GM12878 (cell line): ENCODE measurements at regions not wholly inside any gene's neighbourhood (a gene's known extent, or its start where the extent isn't known, plus 50 kb on each side); places are given as distances from the start of the nearest gene placed in this dataset.

Experiments
- ATAC-seq: fragments of 200-7000 bp; cut with Tn5 transposase; 3 replicates; pipeline ENCODE4 v1.9.1; 2020; ENCODE audit warnings: mild to moderate bottlenecking, moderate library complexity
- BruUV-seq: library from RNA; stranded (reverse); fragments of 400-500 nt; replicated peaks from 2 replicates; lab custom pipeline; 2021; lab: Mats Ljungman, UMichigan
- CTCF ChIA-PET: fragments of 300-600 bp; sonication (Branson Sonifier 250); formaldehyde crosslinking; extraction: SDS; loops from one replicate; lab custom pipeline; 2021; ENCODE audit warnings: inconsistent platforms; lab: Yijun Ruan, JAX
- POLR2A ChIA-PET: fragments of 350-600 bp; formaldehyde crosslinking; extraction: SDS; loops from one replicate; lab custom pipeline; 2021; ENCODE audit warnings: inconsistent platforms; lab: Charles Lee
- RAD21 ChIA-PET: fragments of 300-600 bp; sonication (Branson Sonifier 250); formaldehyde crosslinking; loops from one replicate; lab custom pipeline; 2023; ENCODE audit warnings: antibody characterized with exemption; ENCODE audit not compliant: unreplicated experiment; lab: Charles Lee
- SMC1A ChIA-PET: fragments of 300-600 bp; sonication (Branson Sonifier 250); formaldehyde crosslinking; loops from one replicate; lab custom pipeline; 2023; ENCODE audit not compliant: unreplicated experiment, uncharacterized antibody; lab: Charles Lee
- DNase-seq: peaks from one replicate; pipeline ENCODE4 v3.0.0-alpha.2; 2011; ENCODE audit warnings: low read depth, low spot score
- FAIRE-seq: peaks from 3 replicates; lab custom pipeline; 2011; peaks lifted over from hg19 to GRCh38; lab: Jason Lieb, UNC
- H2AFZ ChIP-seq: 2 replicates; pipeline ENCODE4 v1.6.0; 2011; ENCODE audit warnings: low read depth, low read length, control low read depth; ENCODE audit not compliant: control insufficient read depth
- H3K27ac ChIP-seq: 2 replicates; pipeline ENCODE4 v1.5.1; 2011; ENCODE audit warnings: control low read depth; ENCODE audit not compliant: control insufficient read depth, insufficient read depth
- H3K27me3 ChIP-seq, 2 experiments: replicated peaks in 1 of 2; 2 replicates each; pipeline versions ENCODE4 v1.6.0 to v1.6.1; 2011; ENCODE audit warnings: low read length in 1 of 2; ENCODE audit not compliant: control insufficient read depth in 2 of 2, insufficient read depth in 2 of 2
- H3K36me3 ChIP-seq, 2 experiments: 2 replicates each; pipeline ENCODE4 v1.5.1; 2011; ENCODE audit warnings: low read length in 1 of 2; ENCODE audit not compliant: control insufficient read depth in 2 of 2, insufficient read depth in 2 of 2
- H3K4me1 ChIP-seq: 2 replicates; pipeline ENCODE4 v1.6.1; 2011; ENCODE audit warnings: mild to moderate bottlenecking, low read length, moderate library complexity, mixed read lengths; ENCODE audit not compliant: control insufficient read depth, insufficient read depth
- H3K4me2 ChIP-seq: 2 replicates; pipeline ENCODE4 v1.6.0; 2011; ENCODE audit warnings: control low read depth; ENCODE audit not compliant: control insufficient read depth, insufficient read depth
- H3K4me3 ChIP-seq: fragments of 200-600 bp; sonication (generic); 2 replicates; pipeline ENCODE4 v1.5.1; 2016
- H3K79me2 ChIP-seq: 2 replicates; pipeline ENCODE4 v1.6.0; 2011; ENCODE audit warnings: low read length; ENCODE audit not compliant: control insufficient read depth, insufficient read depth
- H3K9ac ChIP-seq: 2 replicates; pipeline ENCODE4 v1.8.0; 2011; ENCODE audit warnings: low read length, control low read depth, mixed read lengths; ENCODE audit not compliant: control insufficient read depth, insufficient read depth
- H3K9me3 ChIP-seq: replicated peaks from 3 replicates; pipeline ENCODE4 v1.5.1; 2011; ENCODE audit warnings: mild to moderate bottlenecking, low read length; ENCODE audit not compliant: control insufficient read depth, insufficient read depth
- H4K20me1 ChIP-seq: 2 replicates; pipeline ENCODE4 v1.6.0; 2011; ENCODE audit not compliant: control insufficient read depth, insufficient read depth
- BACH1 ChIP-seq: fragments of 450-650 bp; IDR thresholded peaks from 2 replicates; pipeline ENCODE4 v1.6.1; 2017; ENCODE audit warnings: mild to moderate bottlenecking, borderline replicate concordance
- CHD1 ChIP-seq: IDR thresholded peaks from 2 replicates; pipeline ENCODE4 v1.6.1; 2012; ENCODE audit warnings: low read depth, low read length, improper control_type of control experiment
- CREB1 ChIP-seq: IDR thresholded peaks from 2 replicates; pipeline ENCODE4 v1.6.1; 2012; ENCODE audit warnings: low read depth, mild to moderate bottlenecking, inconsistent platforms
- ELK1 ChIP-seq: IDR thresholded peaks from 2 replicates; pipeline ENCODE4 v1.6.1; 2012; ENCODE audit warnings: low read depth, low read length, improper control_type of control experiment
- NFIC ChIP-seq: IDR thresholded peaks from 2 replicates; pipeline ENCODE4 v1.6.1; 2012; ENCODE audit warnings: low read depth, mild to moderate bottlenecking, inconsistent platforms, low read length, moderate library complexity
- NR2C2 ChIP-seq: IDR thresholded peaks from 2 replicates; pipeline ENCODE4 v1.6.1; 2011; ENCODE audit warnings: borderline replicate concordance, low read depth; ENCODE audit not compliant: control insufficient read depth, insufficient read length
- PML ChIP-seq: IDR thresholded peaks from 2 replicates; pipeline ENCODE4 v1.6.1; 2012; ENCODE audit warnings: low read length, inconsistent platforms
- RAD21 ChIP-seq: IDR thresholded peaks from 2 replicates; pipeline ENCODE4 v1.6.1; 2011; ENCODE audit warnings: mild to moderate bottlenecking, low read depth, low read length, moderate library complexity; ENCODE audit not compliant: insufficient read depth
- SIN3A ChIP-seq: IDR thresholded peaks from 2 replicates; pipeline ENCODE4 v1.6.1; 2012; ENCODE audit warnings: low read depth, low read length, improper control_type of control experiment
- TCF7 ChIP-seq: IDR thresholded peaks from 2 replicates; pipeline ENCODE4 v1.6.1; 2014; ENCODE audit warnings: antibody characterized with exemption, borderline replicate concordance
- YY1 ChIP-seq: IDR thresholded peaks from 2 replicates; pipeline ENCODE4 v1.6.1; 2011; ENCODE audit warnings: low read depth, mild to moderate bottlenecking, low read length
- ZNF274 ChIP-seq: IDR thresholded peaks from one replicate; pipeline ENCODE4 v1.8.0; 2011; ENCODE audit not compliant: insufficient read length, insufficient read depth
- WGBS: methylation state at CpG from one replicate; pipeline ENCODE4 v1.1.6; 2016; ENCODE audit warnings: low lambda C conversion rate; ENCODE audit not compliant: insufficient replicate concordance, insufficient coverage; ENCODE audit errors: missing lambda C conversion rate; 5-methylcytosine and 5-hydroxymethylcytosine counted together
- in situ Hi-C: fragments of 300-500 bp; cut with MboI; formaldehyde crosslinking; loops from 9 replicates; pipeline ENCODE4 v1.14.3; 2018; ENCODE audit warnings: mixed read lengths
- intact Hi-C: fragments of 100-400 bp; cut with micrococcal nuclease; formaldehyde crosslinking; loops from one replicate; pipeline ENCODE4 v1.14.2; 2022; ENCODE audit not compliant: unreplicated experiment
- TF ChIP-seq, protein P1 (sequence below): fragments of 450-650 bp; IDR thresholded peaks from 2 replicates; pipeline ENCODE4 v1.6.1; 2018; ENCODE audit warnings: borderline replicate concordance, mild to moderate bottlenecking; ENCODE audit not compliant: partially characterized antibody

DNA sequence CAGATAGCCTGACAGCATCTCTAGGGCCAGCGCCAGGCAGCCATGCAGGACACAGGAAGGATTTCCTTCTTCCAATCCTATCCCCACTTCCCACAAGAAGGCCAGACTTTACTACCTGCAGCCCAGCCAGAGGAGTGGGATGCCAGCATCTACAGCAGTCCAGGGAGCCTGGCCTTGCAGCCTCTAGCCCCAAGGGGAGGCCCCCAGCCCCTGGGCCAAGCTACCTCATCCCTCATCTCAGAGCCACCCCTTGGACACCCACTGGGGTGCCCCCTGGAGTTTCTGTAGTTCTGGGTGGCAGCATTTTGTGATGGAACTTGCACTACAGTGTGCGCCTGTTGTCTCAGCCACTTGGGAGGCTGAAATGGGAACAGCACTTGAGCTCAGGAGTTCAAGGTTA is 170.8 kb upstream of the PODXL start:
- no peak for FAIRE-seq

More for the DNA sequence above, 170.8 kb upstream of the PODXL start:
- DNase-seq: no peak
- Histone ChIP-seq H3K9me3 (no peaks in the 10 kb centered on the region), H3K27ac (no peak overlapping the region)
- 43% methylated on average over 2 of the region's 2 CpGs for WGBS
- TF ChIP-seq PML (no peak), SIN3A (no peak), TCF7 (no peak), BACH1 (no peak), ELK1 (no peak), CHD1 (no peak), RAD21 (no peak), NFIC (no peak), CREB1 (no peak), YY1 (no peak), NR2C2 (no peak), ZNF274 (no peak)
- TF ChIP-seq, protein P1, sequence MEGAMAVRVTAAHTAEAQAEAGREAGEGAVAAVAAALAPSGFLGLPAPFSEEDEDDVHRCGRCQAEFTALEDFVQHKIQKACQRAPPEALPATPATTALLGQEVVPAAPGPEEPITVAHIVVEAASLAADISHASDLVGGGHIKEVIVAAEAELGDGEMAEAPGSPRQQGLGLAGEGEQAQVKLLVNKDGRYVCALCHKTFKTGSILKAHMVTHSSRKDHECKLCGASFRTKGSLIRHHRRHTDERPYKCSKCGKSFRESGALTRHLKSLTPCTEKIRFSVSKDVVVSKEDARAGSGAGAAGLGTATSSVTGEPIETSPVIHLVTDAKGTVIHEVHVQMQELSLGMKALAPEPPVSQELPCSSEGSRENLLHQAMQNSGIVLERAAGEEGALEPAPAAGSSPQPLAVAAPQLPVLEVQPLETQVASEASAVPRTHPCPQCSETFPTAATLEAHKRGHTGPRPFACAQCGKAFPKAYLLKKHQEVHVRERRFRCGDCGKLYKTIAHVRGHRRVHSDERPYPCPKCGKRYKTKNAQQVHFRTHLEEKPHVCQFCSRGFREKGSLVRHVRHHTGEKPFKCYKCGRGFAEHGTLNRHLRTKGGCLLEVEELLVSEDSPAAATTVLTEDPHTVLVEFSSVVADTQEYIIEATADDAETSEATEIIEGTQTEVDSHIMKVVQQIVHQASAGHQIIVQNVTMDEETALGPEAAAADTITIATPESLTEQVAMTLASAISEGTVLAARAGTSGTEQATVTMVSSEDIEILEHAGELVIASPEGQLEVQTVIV: no peak
- TF ChIP-seq, all 136 proteins: peak for 0
- Histone ChIP-seq H2AFZ (no peak overlapping the region), H3K9ac (no peak overlapping the region), H3K36me3 (no peaks in the 10 kb centered on the region), H3K4me2 (no peak overlapping the region), H3K4me1 (no peaks in the 10 kb centered on the region), H4K20me1 (no peaks in the 10 kb centered on the region), H3K27me3 (no peaks in the 10 kb centered on the region), H3K4me3 (no peak overlapping the region), H3K79me2 (no peaks in the 10 kb centered on the region)
- ChIA-PET POLR2A (no interaction called here), SMC1A (no interaction called here), RAD21 (no interaction called here), CTCF (no interaction called here)
- no TSS peak for BruUV-seq
- in situ Hi-C loops (no loop called here), intact Hi-C loops (no loop called here)
- ATAC-seq: no peak
